ENCODE measurements at regions not wholly inside any gene's neighbourhood (a gene's known extent, or its start where the extent isn't known, plus 50 kb on each side); places are given as distances from the start of the nearest gene placed in this dataset.

DNA sequence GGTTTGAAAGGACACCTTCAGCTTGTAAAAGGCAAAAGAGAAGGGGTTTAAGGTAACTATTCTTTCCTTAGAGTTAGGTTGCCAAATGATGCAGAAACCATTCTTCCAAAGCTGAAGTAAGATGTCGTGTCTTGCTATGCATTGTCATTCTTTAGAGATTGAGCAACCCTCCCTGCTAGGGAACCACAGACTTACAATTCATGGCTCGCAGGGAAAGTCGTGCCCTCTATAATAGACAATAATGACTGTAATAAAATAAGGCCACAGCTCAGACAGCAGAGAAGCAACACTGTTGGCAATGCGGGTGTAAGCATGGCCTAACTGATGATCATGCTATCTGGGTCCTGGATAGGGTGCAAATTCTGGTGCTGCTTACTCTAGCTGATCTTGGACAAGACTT is 129.6 kb upstream of the CDH13 start:
- DNase-seq (ENCODE audit: low read depth), result no peak

DNA sequence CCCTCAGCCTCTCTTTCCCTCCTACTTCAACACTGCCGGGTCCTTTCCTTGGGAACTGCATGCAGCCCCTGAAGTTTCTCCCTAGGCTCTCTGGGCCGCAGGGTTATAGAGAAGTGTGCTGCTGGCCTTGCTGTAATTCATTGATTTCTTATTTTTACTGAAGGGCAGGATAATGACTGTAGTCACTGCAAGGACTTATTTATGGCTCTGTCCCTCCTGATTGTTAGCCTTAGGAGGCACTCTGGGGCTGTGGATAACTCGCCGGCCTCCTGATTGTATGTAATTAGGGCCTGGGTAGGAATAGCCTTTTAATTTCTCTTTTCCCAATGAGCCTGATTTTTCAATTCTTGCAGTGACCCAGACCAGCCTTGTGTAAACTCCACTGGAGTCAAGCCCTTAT is 138.3 kb upstream of the CDH13 start:
- no peak for DNase-seq (ENCODE audit: low read depth)

DNA sequence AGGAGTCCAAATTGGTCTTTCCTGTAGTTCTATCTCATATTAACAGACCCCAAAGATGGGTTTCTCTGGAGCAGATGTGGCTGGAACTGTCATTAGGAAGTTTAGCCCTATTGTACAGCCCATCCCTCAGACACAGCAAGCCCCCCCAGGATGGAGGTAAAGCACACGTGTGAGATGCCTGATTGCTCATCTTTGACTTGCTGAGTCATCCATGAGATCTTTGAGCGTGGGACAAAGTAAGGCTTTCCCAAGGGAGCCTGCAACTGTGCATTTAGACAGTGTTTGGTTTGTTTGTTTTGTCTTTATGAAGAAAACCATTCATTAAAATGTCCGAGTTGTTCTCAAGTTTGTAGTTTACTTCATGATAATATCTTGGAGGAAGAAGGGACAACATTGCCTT is 145.3 kb upstream of the CDH13 start:
- DNase-seq (ENCODE audit: low read depth), result no peak

DNA sequence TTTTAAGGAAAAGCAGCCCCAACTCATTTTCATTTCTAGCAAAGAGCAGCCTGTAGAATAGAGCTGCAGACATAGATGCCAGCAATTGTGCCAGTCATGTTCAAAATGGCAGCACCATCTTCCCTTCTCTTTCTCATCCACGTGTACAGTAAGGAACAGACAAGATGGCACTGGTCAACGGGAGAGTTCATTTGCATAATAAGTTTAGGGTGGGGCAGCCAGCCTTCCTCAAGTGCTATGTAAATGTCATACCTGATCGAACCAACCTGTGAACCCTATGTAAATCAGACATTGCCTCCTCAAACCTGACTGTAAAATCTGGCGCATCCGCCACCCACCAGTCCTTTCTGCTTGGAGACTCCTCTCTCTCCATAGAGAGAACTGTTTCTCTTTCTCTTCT is 150.0 kb upstream of the CDH13 start:
- no peak for DNase-seq (ENCODE audit: low read depth)

DNA sequence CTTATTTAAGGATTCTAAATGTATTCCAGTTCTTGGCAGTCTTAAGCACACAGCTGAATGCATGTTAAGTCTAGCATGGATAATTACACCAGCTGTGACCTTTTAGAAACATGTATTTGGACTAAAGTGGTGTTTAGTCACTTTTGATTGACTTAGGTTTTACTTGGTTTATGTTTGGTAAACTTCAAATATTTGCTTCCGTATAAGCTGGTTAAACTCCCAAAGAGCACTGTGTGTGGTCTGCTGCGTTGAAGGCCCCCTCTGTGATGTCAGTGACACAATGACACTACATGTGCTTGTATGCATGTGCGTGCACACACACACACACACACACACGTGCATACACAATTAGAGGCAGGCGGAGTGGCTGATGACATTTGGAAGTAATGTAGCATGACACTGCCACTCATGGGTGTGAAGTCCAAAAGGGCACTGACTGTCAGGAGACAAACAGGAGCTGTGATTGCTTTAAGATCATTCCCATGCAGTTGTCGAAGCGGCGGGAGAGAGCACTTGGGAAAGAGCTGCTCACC is 156.1 kb upstream of the CDH13 start:
- no peak for DNase-seq (ENCODE audit: low read depth)

DNA sequence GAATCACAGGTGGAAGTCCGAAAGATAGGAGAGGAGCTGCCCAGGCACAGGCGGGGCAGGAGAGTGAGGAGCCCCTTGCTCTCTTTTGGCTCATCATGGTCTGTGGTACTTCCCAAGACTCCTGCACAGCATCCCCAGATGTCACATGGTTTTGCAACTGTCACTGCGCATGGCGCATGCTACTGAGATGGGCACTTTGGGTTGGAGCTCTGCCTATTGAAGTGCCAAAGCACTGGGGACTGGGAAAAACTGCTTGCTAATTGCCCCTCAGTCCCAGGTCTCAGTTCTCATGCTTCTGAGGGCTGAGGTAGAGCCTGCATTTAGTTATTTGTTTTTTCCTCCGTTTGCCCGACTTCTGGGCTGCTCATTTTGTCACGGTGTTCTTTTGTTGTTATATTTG is 156.8 kb upstream of the CDH13 start:
- DNase-seq (ENCODE audit: low read depth), result no peak

DNA sequence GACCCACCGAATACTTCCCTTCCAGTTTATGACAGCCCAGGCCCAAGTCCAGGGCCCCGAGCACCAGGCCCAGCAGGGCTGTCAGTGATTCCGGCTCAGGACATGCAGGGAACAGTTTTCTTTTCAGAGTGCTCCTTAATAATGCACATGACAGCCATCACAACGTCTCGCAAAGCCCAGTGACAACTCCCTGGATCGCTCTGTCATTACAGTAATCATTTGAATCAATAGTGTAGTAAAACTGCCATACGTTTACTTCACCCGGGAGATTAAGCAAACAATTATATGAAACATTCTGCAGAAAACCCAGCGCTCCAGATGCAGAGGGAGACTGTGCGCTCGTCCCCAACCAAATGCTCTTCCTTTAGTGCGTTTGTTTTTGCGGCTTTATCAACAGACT is 162.6 kb upstream of the CDH13 start:
- no peak for DNase-seq (ENCODE audit: low read depth)

DNA sequence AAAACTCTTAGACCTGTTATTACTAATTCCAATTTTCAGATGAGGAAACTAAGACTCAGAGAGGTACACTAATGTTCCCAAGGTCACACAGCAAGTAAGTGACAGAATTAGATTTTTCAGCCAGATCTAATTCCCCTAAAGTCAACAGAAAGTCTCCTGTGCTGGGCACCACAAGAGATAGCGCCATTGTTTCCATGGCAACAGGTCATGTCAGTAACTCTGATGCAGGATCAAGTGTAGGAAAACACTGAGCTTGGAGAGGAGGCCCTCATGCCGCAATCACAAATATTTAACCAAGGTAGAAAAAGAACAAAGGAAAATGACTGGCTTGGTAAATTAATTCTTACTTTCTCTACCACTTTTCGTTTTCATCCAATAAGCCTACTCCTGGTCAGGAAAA is 166.0 kb upstream of the CDH13 start:
- DNase-seq (ENCODE audit: low read depth), result no peak

DNA sequence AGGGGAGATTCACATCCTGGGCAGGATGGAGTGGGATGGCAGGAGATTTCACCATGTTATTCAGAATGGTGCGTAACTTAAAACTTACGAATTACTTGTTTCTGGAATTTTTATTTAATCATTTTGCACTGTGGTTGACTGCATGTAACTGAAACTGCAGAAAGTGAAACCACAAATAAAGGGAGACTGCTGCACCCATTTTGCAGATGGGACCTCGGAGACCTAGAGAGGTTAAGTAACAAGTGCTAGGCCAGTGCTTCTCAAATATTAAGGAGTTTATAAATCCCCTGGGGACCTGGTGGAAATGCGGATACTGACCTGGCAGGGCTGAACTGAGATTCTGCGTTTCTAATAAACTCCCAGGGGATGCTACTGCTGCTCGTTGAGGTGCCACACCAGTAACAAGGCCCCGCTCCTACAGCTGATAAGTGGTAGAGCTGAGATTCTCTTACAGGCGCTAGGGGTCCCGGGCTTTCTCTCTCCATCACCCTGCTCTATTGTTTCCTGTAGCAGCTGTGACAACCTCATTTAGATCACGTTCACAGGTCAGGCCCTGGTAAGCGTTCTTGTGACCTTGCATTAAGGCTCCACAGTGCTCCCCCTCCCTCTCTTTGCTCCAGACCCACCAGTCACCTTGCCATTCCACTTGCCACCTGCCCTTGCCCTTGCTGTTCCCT is 167.1 kb upstream of the CDH13 start:
- DNase-seq (ENCODE audit: low read depth), result no peak

DNA sequence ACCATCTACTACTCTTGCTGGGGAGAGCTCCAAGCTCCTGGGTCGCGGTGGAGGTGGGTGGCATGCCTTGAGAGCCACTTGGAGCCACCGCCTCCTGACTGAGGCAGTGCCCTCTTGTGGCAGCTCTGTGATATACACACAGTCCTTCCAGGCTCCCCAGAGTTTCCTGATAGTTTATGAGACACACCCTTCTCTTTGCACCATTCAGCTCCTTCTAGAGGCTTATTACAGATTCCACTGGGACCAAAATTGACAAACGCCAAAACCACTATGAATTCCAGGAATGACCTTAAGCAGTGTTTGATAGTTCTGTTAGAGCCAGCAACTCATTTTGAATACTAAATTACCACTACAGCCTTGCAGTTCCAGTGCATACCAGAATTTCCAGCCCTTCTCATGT is 170.1 kb upstream of the CDH13 start:
- peak; percentile 2 for DNase-seq (ENCODE audit: low read depth)

DNA sequence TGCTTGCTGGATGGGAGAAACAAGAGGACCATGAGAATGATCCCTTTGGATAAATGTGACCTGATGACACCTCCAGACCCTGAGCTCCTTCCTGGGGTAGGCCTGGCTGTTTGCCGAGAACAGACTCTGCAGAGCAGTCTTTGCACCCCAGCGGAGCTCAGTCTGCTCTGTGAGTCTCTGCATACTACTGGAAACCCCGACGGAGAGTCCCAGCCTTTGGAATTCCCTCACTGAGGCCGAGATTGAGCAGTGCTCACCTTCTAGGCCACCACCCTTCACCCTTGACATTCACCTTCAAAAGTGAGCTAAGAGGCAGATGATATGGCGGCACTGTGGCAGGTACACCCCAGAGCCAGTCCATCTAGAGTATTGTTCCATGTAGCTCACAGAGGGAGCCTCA is 172.2 kb upstream of the CDH13 start:
- DNase-seq (ENCODE audit: low read depth), result no peak

DNA sequence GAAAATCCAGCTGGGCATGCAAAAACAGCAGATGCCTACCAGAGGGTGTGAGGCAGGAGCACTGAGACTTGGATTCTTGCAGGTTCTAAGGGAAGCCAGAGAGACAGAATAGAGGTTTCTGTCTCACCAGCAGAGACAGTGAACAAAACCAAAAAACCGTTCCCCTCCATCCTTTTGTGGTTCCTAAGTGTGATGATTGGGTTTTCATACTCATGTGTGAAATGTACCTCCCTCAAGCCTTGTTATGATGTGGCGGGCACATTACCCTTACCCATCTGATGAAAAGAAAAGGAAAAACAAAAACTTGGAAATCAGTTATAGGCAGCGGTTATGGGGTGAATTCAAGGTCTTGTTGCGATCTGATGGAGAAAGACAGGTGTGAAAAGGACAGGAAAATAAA is 172.6 kb upstream of the CDH13 start:
- no peak for DNase-seq (ENCODE audit: low read depth)

DNA sequence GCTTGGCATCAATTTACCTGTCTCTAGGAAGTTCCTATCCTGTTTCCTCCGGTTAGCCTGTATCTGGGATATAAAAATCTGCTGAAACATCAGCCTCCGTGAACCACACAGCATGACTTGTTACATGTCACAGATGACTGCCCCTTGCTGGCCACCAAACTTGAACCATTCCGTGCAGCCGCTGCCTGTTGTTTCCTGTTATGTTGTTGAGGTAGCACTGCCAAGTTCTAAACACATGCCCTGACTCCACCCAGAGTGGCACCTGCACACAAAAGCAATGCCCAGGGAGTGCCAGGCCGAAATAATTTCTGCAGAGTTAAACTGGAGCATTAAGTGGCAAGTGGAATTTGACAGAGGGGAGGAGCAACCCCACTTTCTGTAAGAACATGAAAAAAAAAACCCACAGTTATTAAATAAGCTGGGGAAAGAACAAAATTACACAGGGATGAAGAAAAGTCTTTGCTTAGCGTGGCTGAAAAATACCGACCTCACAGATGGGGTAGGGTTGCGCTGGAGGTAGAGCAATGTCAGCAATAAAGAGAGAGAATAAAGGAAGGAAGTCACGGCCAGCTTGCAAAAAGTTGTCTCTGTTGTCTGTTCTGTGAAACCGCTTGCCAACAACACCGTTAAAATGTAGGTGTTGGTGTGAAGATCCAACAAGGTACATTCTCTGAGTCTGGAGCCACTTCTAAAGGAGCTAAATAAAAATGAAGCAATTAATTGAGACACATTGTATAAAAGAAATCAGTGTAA is 174.6 kb upstream of the CDH13 start:
- no peak for DNase-seq (ENCODE audit: low read depth)

DNA sequence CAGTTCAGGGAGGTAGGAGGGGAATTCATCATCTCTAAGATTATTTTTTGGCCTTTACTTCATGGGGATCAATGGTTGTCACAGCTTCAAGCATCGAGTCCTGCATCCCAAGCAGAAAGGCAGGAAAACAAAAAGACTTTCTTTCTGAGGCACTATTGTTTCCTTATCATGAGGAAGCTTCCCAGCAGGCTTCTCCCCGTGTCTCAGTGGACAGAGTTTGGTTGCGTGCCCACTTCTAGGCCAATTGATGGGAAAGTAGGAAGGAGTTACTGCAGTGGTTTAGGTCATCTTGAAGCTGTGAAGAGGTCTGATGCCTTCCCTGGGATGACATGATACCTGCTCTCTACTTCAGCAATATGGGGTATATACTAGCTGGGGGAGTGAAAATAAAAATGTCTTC is 175.3 kb upstream of the CDH13 start:
- DNase-seq (ENCODE audit: low read depth), result no peak

DNA sequence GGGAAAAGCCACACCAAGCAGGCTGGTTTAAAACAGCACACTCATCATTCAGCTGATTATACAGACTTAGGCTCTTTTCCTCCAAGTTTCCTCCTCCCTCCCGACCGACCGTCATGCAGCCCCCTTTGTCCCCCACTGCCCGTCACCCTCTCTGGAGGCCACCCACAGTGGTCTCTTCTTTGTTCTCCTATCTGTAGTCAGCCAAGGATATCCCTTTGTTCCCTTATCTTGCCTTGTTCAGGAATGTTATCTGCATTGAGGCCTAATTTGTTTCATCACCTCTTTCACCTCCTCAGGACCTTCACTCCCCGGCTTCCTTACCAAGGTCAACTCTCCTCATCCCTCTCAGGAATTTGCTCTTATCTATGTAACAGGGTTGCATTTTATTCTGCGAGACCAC is 186.4 kb upstream of the CDH13 start:
- DNase-seq (ENCODE audit: low read depth), result no peak

DNA sequence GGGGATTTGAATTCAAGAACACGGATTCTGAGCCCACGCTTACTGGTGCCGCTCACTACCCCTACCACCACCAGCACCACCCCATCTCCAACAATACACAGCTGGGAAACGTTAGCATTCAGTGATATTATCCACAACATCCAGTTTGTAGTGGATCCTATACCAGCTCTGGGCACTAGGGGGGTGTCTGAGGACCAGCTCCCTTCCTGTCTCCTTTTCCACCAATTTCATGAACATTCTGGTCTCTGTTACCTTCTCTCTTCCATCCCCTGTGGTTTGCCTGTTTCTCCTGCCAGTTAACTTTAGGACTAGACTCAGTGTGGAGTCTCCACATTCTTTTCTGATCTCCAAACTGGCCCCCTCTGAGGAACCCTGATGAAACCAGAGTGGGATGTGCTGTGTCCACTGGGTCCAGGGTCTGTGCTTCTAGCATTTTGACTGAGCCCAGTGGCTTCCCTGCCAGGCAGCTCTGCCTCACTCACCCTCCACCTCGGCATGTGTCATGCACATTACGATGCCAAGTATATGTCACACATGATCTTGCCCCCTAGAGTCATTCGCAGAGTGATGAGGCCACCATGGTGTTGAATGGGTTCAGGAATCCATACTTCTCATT is 187.0 kb upstream of the CDH13 start:
- DNase-seq (ENCODE audit: low read depth), result no peak

DNA sequence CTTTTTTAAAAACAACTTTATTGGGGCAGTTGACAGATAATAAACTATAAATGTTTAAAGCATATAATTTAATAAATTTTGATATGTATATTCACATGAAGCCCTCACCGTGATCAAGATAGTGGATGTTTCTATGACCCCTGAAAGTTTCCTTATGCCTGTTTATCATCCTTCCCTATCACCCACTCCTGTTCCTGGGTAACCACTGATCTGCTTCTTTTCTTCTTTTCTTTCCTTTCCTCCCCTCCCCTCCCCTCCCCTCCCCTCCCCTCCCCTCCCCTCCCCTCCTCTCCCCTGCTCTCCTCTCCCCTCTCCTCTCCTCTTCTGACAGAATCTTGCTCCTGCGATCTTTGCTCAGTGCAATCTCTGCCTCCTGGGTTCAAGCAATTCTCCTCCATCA is 193.7 kb upstream of the CDH13 start:
- no peak for DNase-seq (ENCODE audit: low read depth)

DNA sequence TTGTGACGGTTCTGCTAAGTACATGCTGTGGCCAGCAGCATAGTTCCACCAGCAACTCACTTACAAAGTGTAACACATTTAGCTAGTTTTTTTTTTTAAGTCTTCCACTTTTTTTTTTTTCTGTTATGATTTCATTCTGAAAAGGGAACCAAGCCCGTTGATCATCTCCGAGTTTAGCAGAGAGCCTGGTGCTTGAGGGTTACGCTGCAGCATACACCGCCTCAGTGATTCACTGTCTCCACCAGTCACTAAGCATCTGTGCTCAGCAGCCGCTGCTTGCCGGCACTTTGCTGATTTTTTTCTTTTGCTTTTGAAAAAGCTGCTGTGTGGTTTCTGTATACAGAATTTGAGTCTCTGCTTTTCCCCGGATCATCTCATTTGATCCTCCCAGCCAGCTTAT is 194.5 kb upstream of the CDH13 start:
- no peak for DNase-seq (ENCODE audit: low read depth)

DNA sequence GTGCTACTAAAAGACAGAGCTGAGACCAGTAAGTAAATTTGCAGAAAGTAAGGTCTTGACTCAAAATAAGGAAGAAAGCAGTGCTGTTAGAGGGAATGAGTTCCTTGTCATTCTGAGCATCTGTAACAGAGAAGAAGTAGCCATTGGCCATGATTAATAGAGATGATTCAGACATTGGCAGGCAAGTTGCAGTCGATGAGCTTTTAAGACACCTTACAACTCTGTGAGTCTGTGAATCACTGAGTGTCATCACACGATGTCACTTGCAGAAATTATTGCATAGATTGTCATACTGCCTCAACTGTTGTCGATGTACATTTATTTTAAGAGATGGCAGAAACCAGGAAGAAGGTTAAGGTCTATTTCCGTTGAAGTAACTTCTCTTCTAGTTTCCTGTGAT is 201.1 kb upstream of the CDH13 start:
- DNase-seq (ENCODE audit: low read depth), result no peak

DNA sequence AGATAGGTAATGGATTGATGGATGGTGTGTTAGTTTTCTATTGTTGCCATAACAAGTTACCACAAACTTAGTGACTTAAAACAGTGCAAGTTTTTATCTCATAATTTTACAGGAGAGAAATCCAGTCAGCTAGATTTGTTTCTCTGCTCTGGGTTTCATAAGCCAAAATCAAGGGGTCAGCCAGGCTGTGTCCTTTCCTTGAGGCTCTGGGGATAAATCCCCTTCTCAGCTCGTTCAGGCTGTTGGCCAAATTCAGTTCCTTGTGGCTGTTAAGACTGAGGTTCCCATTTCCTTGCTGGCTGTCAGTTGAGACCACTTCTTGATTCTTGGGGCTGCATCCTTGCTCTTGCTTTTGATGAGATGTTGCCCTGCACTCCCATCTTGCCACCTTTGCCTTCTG is 204.9 kb upstream of the CDH13 start:
- DNase-seq (ENCODE audit: low read depth), result no peak

DNA sequence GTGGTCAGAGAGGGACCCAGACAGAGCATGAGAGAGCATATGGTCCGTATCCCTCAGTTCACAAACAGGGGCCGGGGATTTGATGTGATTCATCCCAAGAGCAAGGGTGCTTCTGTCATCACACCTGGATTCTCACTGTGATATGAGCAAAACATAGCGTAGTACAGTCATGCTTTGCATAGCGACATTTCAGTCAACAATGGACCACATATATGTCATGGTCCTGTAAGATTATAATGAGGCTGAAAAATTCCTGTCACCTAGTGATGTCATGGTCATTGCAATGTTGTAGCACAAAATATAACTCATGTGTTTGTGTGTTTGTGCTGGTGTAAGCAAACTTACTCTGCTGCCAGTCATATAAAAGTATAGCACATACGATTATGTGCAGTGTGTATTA is 207.4 kb upstream of the CDH13 start:
- DNase-seq (ENCODE audit: low read depth), result no peak

DNA sequence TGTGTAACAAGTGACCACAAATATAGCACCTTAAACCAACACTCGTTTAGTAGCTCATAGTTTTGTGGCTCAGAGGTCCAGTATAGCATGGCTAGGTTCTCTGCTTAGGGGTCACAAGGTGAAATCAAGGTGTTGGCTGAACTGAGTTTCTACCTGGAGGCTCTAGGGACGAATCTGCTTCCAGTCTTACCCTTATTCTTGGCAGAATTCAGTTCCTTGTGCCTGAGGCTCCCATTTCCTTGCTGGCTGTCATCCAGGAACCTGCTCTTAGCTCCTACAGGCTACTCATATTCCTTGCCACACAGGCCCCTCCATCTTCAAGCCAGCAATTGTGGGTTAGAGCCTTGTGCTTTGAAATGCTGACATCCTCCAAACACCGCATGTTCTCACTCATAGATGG is 212.3 kb upstream of the CDH13 start:
- no peak for DNase-seq (ENCODE audit: low read depth)

DNA sequence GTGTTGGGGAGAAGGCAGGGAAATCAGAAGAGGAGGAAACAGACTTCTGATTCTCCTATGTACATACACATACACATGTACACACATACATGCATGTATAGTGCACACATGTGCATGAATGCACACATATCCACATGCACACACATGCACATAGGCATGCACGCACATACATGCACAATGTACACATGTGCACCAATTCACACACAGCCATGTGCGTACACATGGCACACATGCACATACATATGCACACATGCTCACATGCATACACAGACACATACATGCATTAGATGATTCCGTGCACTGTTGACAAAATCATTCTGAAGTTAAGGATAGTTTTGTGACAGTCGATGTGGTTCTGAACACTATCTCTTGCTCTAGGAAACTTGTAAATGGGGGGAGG is 214.0 kb upstream of the CDH13 start:
- no peak for DNase-seq (ENCODE audit: low read depth)

All from HS-5 (cell line).